Keratinocyte (primary cell): ENCODE measurements at regions not wholly inside any gene's neighbourhood (a gene's known extent, or its start where the extent isn't known, plus 50 kb on each side); places are given as distances from the start of the nearest gene placed in this dataset.
"Not testable (repeated sequence)": the region's sequence is repeated elsewhere in the genome, so short reads cannot be mapped to it uniquely, and the experiment has no call there.

Experiments used
- EZH2 ChIP-seq: IDR thresholded peaks from one replicate; pipeline ENCODE4 v1.6.1; 2012; ENCODE audit warnings: inconsistent platforms, mild to moderate bottlenecking, low read length, moderate library complexity
- TF ChIP-seq, protein P1 (sequence below), 3 experiments: IDR thresholded peaks in 1 of 3; conservative IDR thresholded peaks in 1 of 3; optimal IDR thresholded peaks in 1 of 3; 2 replicates in 2 of 3; 3 replicates in 1 of 3; pipeline versions ENCODE3 to v1.5.1; 2011; ENCODE audit warnings: low read length in 3 of 3, mild to moderate bottlenecking in 3 of 3, moderate library complexity in 2 of 3, control low read depth in 1 of 3, inconsistent platforms in 1 of 3; ENCODE audit not compliant: insufficient read depth in 2 of 3; ENCODE audit errors: extremely low read depth in 1 of 3

DNA sequence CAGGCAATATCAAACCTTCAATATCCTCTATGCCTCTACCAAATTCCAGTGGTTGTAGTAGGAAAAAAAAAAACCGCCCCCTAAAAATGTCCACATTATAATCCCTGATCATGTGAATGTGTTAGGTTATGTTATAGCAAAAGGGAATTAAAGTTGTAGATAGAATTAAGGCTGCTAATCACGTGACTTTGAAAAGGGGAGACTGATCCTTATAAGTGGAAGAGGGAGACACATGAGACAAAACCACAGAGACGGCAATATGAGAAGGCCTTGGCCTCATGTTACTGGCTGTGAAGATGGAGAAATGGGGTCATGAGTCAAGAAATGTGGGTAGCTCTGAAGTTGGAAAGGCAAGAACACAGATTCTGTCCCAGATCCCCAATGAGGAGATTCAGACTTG, 1711.3 kb downstream of the KHDRBS2 start:
- TF ChIP-seq, protein P1, sequence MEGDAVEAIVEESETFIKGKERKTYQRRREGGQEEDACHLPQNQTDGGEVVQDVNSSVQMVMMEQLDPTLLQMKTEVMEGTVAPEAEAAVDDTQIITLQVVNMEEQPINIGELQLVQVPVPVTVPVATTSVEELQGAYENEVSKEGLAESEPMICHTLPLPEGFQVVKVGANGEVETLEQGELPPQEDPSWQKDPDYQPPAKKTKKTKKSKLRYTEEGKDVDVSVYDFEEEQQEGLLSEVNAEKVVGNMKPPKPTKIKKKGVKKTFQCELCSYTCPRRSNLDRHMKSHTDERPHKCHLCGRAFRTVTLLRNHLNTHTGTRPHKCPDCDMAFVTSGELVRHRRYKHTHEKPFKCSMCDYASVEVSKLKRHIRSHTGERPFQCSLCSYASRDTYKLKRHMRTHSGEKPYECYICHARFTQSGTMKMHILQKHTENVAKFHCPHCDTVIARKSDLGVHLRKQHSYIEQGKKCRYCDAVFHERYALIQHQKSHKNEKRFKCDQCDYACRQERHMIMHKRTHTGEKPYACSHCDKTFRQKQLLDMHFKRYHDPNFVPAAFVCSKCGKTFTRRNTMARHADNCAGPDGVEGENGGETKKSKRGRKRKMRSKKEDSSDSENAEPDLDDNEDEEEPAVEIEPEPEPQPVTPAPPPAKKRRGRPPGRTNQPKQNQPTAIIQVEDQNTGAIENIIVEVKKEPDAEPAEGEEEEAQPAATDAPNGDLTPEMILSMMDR (optimal IDR thresholded peaks at IDR 0.05 in 1 of 3, IDR thresholded peaks at IDR 0.05 in 1 of 3, conservative IDR thresholded peaks at IDR 0.05 in 1 of 3; ENCODE audit: extremely low read depth in 1 of 3, insufficient read depth in 2 of 3, low read length in 3 of 3): not testable (repeated sequence)
- not testable (repeated sequence) for TF ChIP-seq EZH2
